GM18498 (cell line): ENCODE measurements at regions not wholly inside any gene's neighbourhood (a gene's known extent, or its start where the extent isn't known, plus 50 kb on each side); places are given as distances from the start of the nearest gene placed in this dataset.

Experiments used
- ATAC-seq: cut with Tn5 transposase; IDR thresholded peaks from one replicate; pipeline ENCODE4 v1.9.1; 2021; ENCODE audit warnings: mild to moderate bottlenecking, moderate library complexity; ENCODE audit not compliant: unreplicated experiment

DNA sequence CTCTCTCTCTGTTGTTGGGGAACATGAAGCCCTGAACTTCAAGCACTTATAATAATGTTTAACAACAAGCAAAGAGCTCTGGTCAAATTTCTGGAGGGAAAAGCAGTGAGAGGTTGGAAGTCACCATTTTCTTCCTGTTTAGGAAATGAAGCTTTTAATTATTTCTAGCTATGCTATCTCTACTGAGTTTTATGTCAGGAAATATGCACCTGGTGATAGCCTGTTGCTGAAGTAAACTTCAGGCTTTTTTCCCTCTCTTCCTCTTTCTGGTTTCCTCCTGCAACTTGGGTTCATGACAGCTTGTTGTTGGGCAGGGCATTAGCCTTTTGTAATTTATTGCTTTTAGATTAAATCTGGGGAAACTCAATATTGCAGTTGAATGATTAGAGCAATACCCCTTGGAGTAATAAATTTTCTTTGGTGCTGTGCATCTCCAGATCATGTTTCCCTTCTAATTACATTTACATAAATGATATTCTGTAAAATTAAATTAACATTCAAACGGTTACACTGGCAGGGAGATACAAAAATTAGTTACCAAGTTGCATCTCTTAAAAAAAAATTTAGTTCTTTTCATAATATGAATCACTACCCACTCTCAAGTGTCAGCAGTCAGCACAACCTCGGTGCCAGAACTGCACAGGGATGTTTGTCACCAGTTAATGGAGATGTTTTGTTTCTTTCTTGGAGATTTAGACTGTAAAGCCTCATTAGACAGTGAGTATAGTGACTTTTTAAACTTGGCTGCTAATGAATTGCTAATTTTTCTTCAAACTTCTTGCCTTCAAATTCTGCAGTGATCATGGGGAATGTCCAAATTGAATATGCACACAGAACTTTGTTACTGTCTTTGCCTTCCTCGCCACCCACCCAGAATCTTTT is 466.6 kb upstream of the ETAA1 start:
- no peak for ATAC-seq

DNA sequence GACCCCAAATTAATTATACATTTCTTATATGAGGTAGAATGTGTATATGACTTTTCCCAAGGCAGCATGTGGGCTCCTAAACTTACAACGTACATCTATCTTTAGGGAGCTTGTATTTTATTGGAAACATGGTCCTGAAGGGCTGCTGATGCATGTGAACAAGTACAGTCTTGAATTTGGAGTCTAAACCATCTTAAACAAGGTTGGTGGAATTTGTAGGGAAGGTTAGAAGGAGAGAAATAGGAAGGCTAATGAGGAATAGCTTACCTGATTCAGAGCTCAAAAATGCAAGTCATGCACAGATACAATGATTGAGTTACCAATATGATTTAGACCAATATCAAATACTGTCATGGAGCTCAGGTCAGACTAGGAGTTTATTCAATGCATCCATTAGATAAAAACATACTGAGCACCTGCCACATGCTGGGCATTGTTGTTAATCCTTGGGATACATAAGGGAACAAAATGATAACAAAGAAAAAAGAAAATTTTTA is 458.6 kb upstream of the ETAA1 start:
- no peak for ATAC-seq

DNA sequence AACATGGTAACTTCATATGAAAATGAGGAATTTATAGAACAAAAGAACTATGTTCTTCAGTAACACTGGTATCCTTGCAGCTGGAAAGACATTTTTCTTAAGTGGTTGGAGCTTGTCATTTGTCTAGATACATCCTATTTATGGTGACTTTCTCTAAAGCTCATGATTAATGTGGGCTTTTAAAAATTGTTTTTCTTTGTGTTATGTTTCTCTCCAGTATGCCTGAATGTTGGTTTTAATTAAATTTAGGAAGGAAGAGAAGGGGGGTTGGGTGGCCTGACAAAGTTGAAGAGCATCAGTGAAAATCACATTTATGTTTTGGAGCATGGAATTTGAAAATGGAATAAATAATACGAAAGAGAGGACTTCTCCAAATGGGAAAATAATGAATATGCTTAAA is 457.1 kb upstream of the ETAA1 start:
- no peak for ATAC-seq

DNA sequence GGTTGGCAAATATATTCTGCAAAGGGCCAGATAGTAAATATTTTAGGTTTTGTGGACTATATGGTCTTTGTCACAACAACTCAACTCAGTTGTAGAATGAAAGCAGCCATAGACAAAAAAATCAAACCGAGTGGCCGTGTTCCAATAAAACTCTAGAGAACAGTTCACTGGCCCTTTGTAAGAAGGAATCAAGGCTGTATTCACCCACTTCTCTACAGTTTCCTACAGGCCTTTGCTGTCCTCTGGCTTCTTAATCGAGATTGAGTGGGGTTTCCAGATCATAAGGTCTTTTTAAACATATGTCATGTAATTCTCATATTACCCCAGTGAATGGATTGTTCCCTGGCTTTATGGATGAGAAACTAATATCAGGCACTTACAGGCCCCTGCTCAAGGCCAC is 448.9 kb upstream of the ETAA1 start:
- no peak for ATAC-seq

DNA sequence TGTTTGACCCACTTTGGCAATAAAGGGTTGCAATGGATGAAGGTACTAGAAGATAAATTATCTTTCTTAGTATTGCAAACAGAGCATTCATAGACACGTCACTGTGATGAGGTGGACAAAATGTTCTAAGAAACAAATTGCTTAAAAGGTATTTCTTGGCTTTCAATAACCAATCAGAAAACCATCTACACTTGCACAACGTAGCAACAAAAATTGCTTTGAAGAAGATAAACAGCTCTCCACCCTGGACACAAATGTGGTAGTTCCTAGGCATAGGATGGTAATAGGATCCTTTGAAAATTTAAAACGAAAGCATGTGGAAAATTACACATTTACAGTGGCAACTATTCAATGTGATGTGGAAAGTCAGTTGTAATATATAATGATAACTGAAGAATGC is 439.9 kb upstream of the ETAA1 start:
- no peak for ATAC-seq

DNA sequence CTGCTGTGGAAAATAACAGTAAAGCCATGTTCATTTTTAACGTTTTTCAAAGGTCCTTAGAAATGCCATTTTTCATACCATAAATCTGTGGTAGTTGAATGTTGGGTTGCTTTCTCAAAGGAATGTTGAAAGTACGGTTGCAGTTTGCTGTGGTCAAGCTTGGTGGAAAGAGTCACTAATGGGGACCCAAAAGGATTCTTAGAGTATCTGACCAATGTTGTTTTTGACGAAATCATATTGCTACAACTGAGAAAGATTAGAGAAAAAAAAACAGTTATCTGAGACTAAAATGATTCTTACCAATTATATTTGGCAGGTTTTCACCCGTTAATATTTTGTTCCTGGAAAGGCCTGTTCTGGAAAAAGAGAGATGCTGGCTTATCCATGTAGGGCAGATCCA is 439.5 kb upstream of the ETAA1 start:
- ATAC-seq, result no peak

DNA sequence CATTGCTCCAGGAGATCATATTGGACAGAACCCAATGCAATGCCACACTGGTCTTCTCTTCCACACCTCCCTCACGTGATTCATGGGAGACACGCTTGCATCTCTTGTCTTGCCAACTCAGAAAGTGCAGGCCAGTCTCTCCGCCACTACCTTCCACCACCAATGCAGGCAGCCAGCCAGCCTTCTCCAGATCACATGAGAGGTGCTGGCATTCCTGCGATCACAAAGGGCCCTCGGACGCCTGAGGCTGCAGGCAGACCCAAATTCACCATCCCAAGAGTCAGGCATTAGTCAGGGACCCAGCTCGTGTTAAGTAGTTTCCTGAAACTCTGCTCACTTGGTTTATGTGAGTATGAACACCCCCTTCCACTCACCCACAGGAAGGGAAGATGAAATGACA is 437.0 kb upstream of the ETAA1 start:
- no peak for ATAC-seq

DNA sequence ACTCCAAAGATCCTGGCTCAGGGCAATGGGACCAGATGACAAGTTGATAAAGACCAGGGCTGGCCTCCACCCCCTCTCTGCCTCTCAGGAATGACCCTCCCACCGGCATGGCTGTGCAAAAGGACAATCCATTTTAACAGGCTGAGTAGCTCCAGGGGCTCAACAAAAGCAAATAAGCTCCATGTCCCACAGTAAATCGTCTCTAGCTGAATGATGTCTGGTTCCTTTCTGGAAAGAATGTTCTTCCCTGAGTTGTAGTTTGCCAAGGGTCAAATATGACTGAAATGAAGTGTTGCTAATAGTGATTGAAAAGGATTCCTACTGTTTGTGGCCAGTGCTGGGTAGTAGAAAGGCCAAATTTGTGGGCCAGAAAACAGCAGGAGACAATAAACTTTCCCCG is 434.4 kb upstream of the ETAA1 start:
- no peak for ATAC-seq

DNA sequence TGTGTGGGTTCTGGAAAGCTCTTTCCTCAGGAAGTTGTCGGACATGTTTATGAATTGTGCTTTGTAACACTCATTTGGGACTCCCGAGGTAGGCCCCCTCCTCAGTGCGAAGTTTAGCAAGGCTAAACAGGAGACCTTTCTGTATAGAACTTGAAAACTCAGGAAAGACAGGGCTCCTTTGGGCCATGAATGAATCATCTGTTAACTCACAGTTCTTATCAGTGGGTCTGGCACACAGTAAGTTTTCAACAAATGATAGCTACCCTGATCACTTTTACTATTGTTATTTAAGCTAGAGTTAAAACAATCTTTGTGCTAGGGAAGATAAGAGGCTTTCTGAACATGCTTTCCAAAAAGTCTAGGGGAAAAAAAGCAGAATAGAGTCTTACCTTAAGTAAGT is 430.5 kb upstream of the ETAA1 start:
- no peak for ATAC-seq

DNA sequence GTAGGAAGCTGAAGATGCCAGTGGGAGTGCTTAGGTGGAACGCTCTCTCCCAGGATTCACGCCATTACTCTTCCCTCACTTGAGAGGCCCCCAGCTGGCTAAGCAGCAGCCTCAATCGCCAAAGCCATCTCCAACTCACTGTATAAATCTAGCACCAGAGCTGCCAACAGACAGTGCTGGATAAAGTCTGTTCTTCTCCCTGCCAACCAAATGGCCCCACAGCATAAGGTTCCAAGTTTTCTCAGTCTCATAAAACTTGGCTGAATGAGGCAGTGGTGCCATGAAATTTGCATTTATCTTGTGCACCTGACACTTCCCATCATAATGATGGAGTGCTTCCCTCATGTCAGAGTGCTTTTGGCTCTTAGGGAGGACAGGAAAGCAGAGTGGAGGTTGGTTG is 428.2 kb upstream of the ETAA1 start:
- no peak for ATAC-seq

DNA sequence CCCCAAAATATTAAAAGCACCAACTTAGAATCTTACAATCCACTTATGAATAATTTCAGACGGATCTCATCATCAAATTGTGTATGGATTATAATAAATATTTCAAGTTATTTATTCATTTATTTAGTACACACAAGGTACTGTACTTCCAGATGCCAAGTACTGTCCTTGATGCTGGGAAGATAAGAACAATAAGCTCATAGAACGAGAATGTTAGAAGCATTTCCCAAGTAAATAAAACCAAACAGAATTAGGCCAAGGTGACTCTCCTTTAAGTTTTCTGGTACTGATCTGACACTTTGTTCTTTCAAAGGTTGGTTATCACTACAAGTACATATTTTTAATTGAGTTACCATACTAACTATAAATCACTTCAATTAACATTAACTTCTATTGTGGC is 416.1 kb upstream of the ETAA1 start:
- ATAC-seq, result no peak

DNA sequence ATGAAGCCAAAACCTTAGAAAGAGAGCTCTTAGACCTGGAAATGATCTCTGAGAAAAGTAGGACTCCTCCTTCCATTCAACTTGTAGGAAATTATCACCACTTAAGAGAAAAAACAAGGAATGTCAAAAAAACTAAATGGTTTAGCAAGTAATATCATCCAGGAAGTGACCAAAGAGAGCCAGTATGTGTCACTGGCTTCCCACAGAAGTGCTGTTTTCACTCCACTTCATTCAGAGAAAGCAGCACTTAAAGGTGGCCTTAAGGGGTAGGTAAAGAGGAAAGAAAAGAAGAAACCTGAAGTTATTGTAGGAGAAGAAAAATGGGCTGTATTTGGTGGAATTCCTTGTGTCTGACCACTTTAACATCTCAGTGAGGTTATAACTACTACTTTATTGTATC is 414.4 kb upstream of the ETAA1 start:
- no peak for ATAC-seq

DNA sequence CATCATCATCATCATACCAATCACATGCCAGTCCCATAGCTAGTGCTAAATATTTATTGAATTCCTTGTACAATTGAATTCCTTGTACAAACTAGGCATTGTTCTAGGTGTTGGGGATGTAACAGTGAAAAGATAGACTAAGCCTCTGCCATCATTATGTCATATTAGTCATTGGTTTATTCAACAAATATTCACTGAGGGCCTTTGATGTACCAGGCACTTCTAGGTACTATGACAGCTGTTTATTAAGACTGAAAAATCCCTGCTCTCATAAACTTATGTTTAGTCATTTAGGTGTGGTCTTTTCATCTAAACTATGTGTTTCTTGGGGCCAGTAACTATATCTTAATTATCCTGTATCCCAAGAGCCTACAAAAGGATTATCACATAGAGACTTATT is 412.3 kb upstream of the ETAA1 start:
- no peak for ATAC-seq

DNA sequence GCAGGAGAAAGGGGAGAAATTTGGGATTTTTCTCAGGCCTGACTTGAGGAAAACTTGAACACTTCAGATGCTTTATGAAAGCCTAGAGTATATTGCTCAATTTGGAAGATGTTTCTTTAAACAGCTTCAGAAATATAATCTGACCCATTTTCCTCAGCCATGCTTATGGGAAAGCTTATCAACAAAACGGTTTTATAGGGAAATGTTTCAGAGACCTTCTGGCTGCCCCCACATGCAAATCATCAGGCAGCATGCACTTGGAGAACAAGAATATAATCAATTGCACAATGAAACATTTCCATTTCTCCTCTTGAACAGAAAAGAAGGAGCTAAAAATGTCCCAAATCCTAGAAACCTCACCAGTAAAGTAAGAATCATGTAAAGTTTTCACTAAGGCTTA is 411.2 kb upstream of the ETAA1 start:
- ATAC-seq, result no peak

DNA sequence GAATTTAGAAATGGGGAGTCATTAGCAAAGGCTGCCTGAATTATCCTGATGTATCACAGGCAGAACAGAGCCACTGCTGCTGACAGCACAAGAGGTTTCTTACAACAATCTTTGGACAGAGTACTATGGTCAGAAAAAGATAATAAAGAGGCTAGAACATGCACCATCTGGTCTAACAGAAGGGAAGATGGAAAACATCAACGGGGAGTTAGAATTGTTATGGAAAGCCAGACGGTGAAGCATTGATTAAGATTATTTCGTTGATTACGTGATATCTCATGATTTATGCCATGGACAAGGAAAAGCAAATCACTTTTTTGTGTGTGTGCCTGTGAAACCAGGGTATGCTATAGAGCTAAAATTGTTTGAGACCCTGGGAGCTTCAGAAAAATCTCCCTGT is 409.4 kb upstream of the ETAA1 start:
- no peak for ATAC-seq

DNA sequence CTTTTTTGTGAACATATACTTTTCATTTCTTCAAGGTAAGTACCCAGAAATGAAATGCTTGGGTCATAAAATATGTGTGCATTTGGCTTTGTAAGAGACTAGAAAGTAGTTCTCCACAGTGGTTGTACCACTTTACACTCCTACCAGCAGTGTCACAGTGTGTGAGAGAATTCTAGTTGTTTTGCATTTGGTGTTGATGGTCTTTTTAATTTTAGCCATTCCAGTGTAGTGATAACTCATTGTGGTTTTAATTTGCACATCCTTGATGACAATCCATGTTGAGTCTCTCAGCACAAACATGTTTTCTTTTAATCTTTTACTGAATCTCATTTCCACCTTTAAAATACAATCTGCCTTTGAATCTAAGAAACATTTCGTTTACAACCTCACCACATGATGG is 402.5 kb upstream of the ETAA1 start:
- ATAC-seq, result no peak

DNA sequence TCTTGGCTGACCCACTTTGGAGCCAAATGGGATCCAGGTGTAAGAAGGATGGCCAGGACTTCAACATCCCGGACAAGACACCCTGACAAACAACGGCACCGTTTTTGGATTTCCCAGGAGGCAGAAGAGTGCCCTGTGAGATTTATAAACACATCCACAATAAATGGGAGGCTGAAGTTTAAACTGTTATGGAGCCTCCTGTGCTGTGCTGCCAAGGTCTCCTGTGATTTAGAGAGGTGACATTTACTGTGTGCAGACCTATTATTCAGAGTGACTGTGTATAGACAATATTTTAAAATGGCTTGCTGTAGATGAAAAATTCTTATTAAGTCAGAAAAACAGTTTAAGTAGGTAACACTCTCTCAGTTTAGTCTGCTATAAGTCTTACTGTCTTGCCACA is 401.5 kb upstream of the ETAA1 start:
- no peak for ATAC-seq

DNA sequence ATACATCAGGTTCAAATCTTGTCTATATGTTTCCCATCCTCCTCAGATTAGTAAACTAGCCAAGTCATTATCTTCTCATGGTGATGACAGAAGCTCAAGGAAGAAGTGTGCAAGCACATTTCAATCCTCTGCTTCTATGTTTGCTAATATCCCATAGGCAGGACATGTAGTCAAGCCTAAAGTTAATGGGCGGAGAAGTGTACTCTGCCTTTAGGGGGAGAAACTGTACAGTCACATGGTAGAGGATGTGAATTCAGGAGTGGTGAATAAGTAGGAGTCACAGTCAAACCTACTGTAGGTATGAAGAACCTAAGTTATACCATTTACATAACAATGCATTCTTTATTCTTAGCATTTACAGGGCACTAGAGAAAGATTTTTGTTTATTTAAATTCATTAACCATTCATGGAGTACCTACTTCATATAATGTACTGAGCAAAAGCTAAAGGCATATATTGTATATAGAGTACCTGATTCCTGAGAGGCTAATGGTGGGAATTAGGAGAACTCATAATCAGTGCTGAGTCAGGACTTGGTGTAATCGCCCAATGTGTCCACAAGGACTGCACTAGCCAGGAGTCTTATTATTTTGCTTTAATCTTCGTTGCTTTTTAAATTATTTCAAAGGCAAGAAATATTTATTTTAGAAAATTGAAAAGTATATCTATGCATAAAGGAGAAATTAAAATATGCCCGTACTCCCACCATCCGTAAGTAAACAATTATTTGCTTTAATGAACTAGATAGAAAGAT is 394.3 kb upstream of the ETAA1 start:
- no peak for ATAC-seq

DNA sequence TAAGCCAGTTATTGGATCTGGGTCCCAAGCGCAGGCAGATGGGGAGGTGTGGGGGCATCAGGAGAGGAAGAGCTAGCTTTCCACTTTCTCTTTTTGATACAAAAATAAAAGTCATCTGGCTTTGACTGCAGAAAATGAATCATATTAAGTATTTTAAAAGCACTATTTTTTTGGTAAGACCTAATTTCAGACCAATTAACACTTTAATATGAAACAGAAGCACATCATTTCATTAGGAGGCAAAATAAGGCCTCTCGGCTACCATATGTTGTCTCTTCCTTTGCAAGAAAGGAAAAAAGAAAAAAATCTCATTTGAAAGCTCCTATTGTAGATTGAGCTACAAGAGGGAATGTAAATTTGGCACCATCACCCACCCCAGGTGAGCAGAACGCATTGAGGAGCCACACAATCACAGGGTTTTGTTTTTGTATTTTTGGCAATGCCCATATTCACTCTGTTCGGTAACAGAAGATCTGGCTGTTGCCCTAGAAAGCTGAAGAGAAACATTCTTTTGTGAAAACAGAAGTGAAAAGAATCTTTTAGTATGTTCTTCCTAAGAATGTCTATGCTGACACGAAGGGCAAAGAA is 390.7 kb upstream of the ETAA1 start:
- no peak for ATAC-seq

DNA sequence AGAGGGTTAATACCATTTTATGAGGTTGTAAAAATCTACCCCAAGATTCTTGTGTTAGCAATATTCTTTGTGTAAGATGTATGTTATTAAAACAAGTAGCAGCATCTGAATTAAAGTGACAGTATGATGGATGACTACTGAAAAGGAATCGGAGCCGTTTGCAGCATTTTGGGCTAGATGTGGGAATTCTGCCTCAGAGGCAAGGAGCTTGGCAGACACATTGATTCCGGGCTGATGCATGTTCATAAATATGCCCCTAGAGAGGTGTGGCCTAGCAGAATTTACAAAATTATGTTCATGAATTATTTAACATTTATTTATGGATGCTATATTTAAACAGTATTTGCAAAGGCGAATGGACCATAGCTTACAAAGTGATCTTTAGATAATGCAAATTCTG is 389.0 kb upstream of the ETAA1 start:
- no peak for ATAC-seq

DNA sequence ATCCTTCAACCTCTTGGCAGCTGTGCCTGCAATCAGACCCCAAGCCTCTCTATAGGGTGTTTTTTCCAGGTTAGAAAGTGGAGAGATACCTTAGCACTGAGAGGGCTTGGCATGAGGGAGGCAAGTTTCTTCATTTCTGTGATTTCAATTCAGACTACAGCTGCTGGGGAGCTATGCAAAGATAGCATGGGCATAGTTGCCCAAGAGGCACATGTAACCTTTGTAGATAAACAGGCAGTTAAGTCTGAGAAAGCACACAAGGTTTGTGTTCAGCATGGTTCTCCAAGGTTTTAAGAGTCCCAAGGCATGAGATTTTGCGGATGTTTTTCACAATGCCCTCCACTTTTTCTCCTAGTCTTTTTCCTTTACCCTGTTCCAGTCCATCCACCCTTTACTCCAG is 385.0 kb upstream of the ETAA1 start:
- ATAC-seq, result no peak

DNA sequence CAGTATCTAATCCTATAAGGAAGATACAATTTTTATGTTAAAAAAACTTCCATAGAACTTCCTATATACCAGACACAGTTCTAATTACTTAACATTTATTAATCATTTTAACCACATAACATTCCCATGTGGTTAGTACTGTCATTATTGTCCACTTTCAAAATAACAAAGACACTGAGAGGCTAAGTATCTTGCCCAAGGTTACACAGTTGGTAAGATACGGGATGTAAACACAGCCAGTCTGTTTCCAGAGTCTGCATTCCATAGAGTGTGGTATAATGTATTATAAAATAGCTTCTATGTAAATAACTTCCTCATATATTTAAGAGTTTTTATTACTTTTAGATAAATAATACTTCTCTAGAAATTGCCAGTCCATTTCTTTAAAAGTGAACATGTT is 383.3 kb upstream of the ETAA1 start:
- ATAC-seq, result no peak
